GM23338 (cell line): ENCODE measurements at regions not wholly inside any gene's neighbourhood (a gene's known extent, or its start where the extent isn't known, plus 50 kb on each side); places are given as distances from the start of the nearest gene placed in this dataset.

Source experiments
- CREB1 ChIP-seq: fragments of 250-450 bp; sonication (Bioruptor Pico); IDR thresholded peaks from 2 replicates; pipeline ENCODE4 v1.5.0; 2020; ENCODE audit warnings: low read depth, mild to moderate bottlenecking, moderate library complexity
- CTCF ChIP-seq, 2 experiments: fragments of 200-600 bp in 1 of 2; sonication (generic) in 1 of 2; conservative IDR thresholded peaks; 2 replicates each; pipeline versions ENCODE4 v1.5.1 to v1.6.1; 2016 to 2017; ENCODE audit warnings: antibody characterized with exemption in 2 of 2, low read depth in 2 of 2, mild to moderate bottlenecking in 2 of 2, moderate library complexity in 1 of 2
- ETS1 ChIP-seq: IDR thresholded peaks from 2 replicates; pipeline ENCODE4 v1.6.1; 2016; ENCODE audit warnings: antibody characterized with exemption
- EZH2 ChIP-seq: fragments of 200-600 bp; sonication (generic); IDR thresholded peaks from one replicate; pipeline ENCODE4 v1.8.0; 2017; ENCODE audit warnings: antibody characterized with exemption, mild to moderate bottlenecking, low read depth; ENCODE audit not compliant: unreplicated experiment
- EZH2phosphoT487 ChIP-seq: fragments of 200-600 bp; sonication (generic); IDR thresholded peaks from one replicate; pipeline ENCODE4 v1.8.1; 2018; ENCODE audit warnings: antibody characterized with exemption; ENCODE audit not compliant: unreplicated experiment
- JUNB ChIP-seq: IDR thresholded peaks from one replicate; pipeline ENCODE4 v1.6.1; 2016; ENCODE audit warnings: antibody characterized with exemption; ENCODE audit not compliant: unreplicated experiment
- NANOG ChIP-seq: IDR thresholded peaks from 2 replicates; pipeline ENCODE4 v1.6.1; 2016; ENCODE audit warnings: antibody characterized with exemption, borderline replicate concordance
- POLR2AphosphoS5 ChIP-seq: IDR thresholded peaks from 2 replicates; pipeline ENCODE4 v1.6.1; 2016; ENCODE audit warnings: antibody characterized with exemption, low read depth
- REST ChIP-seq: IDR thresholded peaks from one replicate; pipeline ENCODE4 v1.6.1; 2018; ENCODE audit warnings: antibody characterized with exemption; ENCODE audit not compliant: unreplicated experiment
- STAT1 ChIP-seq: IDR thresholded peaks from one replicate; pipeline ENCODE4 v1.6.1; 2016; ENCODE audit warnings: antibody characterized with exemption; ENCODE audit not compliant: unreplicated experiment

- TF ChIP-seq CTCF (conservative IDR thresholded peaks at IDR 0.05; ENCODE audit: low read depth in 2 of 2) (no peak), ETS1 (no peak), EZH2 (no peak), EZH2phosphoT487 (no peak), REST (no peak), POLR2AphosphoS5 (no peak), STAT1 (no peak), NANOG (no peak), CREB1 (CRISPR knock-in tag) (no peak), JUNB (no peak)
These were observed 952.4 kb upstream of the TENM4 start for GRCh38 chr11:80393210-80393609.
